GM21737 (cell line): ENCODE measurements at regions not wholly inside any gene's neighbourhood (a gene's known extent, or its start where the extent isn't known, plus 50 kb on each side); places are given as distances from the start of the nearest gene placed in this dataset.

Experiments
- ATAC-seq: cut with Tn5 transposase; IDR thresholded peaks from one replicate; pipeline ENCODE4 v1.9.1; 2021; ENCODE audit warnings: mild to moderate bottlenecking, moderate library complexity; ENCODE audit not compliant: unreplicated experiment

DNA sequence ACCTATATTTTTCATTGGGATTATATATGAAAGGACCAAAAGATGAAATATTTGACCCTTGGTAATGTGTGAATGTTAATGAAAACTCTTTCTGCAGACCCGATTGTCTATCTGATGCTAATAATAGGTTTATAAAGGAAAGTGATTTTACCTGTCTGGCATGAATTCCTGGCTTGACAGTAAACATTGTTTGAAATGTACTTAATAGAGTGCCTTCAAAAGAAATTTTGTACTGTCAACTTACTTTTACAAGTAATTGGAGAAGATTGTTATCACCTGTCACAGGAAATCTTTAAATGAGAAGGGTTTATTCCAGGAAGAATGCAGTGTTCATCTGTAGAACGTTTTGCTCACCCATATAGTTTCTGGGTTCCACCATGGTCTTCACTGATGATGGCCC lies 588.2 kb downstream of the INHBA start:
- ATAC-seq, result no peak

DNA sequence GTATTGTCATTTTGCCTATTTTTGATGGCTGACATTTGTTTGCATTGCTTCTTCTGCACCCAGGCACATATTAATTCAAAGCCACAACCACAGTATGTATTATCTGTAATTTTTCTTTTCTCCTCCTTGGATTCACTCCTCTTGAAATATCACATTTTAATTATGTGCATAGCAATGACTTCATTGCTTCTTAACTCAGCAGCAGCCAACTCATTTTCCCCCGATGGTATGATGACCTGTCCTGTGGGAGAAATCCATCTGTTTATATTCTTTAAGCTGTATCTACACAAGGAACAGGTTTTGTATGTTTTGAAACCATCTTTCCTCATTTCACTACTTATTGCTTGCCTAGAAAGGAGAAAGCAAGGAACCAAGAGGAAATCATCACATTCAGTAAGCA lies 588.8 kb downstream of the INHBA start:
- no peak for ATAC-seq

GRCh38 chr7:41113719-41114118 lies 589.2 kb downstream of the INHBA start:
- no peak for ATAC-seq

- ATAC-seq, result no peak
Measured at GRCh38 chr7:41110186-41110585, 592.7 kb downstream of the INHBA start.

GRCh38 chr7:41108821-41109220 lies 594.1 kb downstream of the INHBA start:
- ATAC-seq, result no peak

DNA sequence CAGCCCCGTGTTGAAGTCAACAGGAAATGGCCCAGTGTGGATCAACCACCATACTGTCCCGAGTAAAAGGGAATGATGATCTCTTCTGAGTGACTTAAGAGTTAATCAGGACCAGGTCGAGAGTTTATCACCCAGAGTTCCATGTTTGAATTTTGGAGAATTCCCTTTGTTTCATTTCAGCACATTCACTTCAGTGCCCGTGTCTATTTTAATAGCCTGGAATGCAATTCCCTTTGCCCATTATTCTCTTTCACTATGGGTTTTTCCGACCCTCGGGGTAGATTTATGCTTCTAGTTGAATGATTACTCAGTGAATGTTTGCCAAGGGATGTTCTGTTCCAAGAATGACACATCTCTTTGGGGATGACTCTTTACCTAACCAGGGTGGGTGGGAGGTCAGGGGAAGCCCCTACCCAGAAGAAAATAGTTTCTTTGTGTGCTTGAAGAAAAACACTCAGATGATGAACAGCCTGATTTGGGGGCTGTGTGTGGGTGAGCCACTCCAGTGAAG lies 594.9 kb downstream of the INHBA start:
- no peak for ATAC-seq

- no peak for ATAC-seq
Measured at GRCh38 chr7:41107330-41107937, 595.5 kb downstream of the INHBA start.

DNA sequence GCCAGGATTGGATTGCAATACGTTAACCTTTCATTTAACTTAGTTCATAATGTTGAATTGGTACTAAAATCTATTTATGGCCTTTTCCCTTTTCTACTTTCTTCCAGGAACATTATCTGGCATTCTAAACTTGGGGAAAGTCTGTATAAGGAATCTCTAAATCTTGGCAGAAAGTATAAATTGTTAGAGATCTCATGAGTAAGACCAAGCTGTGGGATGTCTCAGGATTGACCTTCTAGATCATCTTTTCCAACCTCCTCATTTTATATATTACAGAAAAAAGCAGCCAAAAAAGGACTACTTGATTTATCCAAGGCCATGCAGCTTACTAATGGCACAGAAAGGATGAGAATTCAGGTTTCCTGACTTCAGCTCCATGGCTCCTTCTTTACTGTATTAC lies 598.3 kb downstream of the INHBA start:
- no peak for ATAC-seq

- ATAC-seq, result no peak
Measured at GRCh38 chr7:41103331-41103730, 599.6 kb downstream of the INHBA start.

DNA sequence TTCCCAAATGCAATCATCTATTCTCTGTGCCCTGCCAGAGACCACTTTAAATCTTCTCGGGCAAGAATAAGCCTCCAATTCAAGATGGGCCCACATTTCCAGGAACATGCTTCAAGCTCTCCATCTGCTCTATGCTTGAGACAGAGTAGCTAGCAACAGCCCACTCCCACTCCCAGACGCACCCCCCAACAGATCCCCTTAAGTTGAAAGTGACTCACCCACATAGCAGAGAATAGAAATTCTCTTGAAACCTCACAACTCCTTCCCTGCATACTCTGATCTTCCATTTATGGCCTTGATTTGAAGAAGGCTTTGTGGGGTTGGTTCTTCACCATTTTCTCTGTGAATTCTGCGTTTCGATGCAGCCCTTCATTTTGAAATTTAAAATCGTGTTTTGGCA lies 604.0 kb downstream of the INHBA start:
- no peak for ATAC-seq

DNA sequence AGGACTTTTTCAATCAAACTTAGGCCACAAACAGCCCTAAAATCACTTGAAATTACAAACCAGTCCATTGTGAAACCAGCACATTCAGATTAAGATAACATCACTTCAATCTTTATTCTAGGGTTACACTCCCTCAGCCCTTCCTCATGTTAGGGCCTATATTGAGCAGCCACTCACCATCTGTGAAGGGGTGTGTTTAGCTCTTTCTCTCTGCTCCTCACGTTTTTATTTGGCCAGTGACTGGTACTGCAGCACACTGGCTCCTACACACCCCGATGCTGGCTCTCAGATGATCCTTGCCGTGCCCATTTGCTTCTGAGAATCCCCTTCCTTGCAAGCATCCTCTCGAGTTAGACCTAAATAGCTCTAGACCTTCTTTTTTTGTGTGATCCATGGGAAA lies 604.5 kb downstream of the INHBA start:
- no peak for ATAC-seq

GRCh38 chr7:41097501-41097900 lies 605.4 kb downstream of the INHBA start:
- ATAC-seq, result no peak

DNA sequence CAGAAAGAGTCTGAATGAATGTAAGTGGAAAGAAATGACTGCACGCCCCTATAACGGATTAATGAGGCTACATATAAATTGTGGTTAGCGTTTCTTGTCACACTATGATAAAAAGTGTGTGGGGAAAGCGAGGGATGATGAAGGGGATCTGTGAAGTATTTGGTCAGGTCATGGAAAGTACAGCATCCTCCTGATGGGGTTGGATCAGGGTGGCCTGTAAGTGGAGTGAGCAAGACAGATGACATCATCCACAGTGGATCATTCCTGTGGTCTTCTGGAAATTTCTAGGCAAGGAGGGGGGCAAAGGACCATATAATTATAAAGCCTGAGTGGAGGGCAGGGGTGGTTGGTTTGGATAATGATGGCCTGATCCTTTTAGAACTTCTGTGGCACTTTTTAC lies 606.0 kb downstream of the INHBA start:
- no peak for ATAC-seq

DNA sequence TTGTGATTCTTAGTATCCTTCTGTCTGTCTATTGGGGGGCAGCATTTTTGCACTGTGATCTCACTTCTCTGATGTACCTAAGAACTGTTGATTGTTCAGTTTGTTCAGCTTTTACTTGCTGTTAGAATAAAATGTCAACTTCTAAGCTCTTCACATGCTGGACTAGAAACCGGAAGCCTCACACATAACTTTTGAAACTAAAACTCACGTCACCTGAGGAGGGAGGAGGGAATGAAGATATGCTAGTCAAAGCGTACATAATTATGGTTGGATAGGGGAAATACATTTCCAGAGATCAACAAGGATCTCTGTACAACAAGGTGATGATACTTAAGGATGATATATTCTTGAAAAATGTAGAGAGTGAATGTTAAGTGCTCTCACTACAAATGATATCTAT lies 609.7 kb downstream of the INHBA start:
- ATAC-seq, result no peak

GRCh38 chr7:41085244-41085643 lies 617.6 kb downstream of the INHBA start:
- ATAC-seq, result no peak

DNA sequence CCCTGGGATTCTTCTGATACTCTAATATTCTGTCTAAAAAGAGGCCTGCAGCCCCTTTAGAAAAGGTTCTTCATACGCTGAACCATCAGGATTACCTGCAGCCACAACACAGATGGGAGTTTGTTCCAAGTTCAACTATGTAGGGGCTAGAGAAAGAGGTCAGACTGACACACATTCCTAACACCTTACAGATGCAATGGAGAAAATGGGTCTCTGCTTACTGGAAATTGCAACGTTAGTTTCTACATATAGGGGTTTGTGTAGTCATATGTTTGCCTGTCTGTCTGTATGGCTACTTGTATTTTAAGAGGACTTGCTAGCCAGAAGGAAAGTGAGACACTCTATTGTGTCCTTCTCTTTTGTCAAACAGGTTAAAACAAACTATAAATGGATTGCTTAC lies 618.5 kb downstream of the INHBA start:
- ATAC-seq, result no peak

- no peak for ATAC-seq
Measured at GRCh38 chr7:41069635-41070034, 633.3 kb downstream of the INHBA start.

DNA sequence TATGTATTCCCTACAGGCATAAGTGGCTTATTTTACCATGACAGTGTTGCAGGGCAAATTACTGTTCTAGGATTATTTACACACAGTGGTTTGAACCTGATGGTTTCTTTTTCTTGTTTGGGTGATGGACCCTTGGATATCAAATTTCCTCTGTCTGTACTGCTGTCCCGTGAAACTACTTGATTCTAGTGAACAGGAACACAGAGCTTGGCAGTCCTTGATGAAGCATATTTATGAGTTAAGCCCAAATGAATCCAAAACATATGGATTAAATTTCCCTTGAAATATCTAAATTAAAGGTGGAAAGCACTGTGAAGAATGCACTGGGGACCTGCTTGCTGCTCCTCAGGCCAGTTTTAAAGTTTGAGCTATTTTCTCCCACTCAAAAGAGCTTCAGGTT lies 635.3 kb downstream of the INHBA start:
- no peak for ATAC-seq

DNA sequence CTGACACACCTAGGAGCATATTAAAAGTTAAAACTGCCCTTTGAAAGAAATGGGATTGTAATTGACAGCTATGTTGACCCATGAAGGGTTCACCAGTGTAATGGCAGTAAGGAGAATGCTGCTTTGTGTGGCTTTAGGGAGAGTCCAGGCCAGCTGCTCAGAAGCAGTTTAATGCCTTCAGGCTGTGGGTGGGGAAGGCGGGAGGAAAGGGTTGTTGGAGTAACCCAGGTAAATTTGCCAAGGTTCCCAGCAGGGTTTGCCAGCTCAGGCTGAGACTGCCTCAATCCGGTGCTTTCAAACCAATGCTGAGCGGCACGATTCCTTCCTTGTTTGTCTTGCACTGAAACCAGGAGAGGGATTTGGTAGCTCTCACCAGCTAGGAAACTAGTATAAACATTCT lies 637.2 kb downstream of the INHBA start:
- no peak for ATAC-seq

DNA sequence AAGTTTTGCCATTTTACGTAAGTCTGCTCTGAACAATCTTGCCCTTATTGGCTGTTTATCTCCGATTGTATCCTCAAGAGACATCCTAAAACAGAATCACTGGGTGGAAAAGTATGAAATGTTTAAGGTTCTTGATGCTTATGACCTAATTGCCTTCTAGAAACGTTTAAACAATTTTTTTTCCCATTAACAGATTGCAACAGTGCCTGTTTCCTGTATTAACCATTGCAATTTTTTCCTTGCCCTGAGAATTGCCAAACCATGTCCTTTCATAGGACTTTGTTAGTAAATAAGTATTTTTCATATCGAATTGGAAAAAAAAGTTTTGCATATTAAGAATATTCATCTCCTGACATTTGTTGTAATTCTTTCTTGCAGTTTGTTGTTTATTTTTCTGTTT lies 639.8 kb downstream of the INHBA start:
- no peak for ATAC-seq

DNA sequence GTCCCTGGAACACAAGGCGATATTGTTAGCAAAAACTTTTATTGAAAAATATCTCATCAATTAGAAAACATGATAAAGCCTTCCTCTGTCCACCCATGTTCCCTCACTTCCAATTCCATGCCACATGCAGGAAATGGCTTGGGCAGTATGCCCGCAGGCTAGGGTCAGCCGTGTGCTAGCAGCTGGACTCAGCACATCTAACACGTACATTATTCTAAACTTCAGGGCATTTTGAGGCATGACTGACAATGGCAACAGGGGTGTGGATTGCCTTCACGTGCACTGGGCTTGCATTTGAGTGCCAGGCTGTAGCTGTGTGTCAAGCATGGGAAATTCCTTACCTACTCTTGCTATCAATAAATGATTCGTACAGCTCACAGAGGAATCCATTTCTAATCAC lies 642.1 kb downstream of the INHBA start:
- ATAC-seq, result no peak

DNA sequence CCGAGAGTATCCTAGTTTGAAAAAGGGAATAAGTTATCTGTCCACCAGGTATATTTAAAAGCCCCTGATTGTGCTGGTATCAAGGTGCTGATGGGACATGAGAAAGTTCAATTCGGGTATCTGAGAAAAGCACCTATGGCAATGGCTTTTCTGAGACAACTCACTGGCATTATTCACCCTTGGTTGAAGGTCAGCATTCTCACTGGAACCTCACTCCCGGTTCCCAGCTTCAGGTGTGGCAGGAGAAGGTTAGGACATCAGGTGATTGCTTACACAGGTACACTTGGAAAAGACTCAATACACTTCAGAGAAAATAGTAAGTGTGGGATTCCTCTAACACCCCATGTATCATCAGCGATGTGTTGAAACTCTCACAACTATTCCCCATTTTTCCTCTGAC lies 643.1 kb downstream of the INHBA start:
- no peak for ATAC-seq

DNA sequence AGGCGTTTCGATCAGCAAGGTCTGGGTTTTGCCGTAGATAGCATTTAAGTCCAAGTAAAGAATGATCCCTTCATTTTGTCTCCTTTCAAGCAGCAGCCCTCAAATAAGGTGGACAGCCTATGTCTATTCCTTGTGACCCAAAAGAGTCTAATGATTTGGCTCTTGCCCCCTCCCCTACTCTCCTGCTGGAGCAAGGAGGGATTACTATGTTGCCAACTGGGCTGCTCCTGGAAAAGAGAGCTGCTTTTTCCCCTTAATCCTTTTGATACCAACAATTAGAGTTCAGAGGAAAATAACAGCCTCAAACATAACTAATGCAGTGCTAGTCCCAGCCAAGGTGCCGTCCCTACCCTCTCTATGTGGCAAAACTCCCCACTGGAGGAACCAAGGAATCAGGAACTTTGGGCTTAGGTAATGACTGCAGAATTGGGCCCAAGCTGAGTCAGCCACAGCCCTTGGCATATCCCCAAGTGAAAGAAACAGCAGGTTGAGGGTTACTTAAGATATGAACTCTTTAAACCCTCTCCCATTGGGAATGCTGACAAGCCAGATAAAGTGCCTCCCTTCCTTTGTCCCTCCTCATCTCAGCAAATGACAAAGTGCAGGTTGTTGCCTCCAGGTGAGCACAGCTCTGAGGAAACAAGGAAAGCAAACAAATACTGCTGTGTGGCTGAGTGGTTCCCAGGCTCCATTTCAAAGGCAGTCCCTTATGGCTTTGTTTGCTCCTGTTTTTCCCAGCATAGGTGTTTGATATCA lies 643.7 kb downstream of the INHBA start:
- ATAC-seq, result no peak
